ENCODE measurements at regions not wholly inside any gene's neighbourhood (a gene's known extent, or its start where the extent isn't known, plus 50 kb on each side); places are given as distances from the start of the nearest gene placed in this dataset.

DNA sequence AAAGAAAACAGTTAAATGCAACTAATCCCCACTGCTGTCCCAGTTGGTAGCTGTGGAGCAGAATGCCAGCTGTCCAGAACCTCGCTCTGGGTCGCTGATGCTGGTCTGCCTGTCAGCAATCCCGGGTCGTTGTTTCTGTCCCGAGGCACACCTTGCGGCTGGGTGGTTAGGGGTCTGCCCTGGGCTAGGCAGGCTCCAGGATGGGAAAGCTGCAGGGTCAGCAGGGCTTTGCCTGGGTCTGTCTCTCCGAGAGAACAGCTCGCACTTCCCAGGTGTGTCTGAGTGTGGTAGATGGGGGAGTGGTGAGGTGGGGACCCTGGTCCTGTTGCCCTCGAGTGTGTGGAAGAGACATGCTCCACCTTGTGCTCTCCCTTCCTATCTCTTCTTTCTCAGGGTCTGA is 261.2 kb downstream of the CLIC5 start:
- TF ChIP-seq PATZ1 (CRISPR knock-in tag; IDR thresholded peaks at IDR 0.05; ENCODE audit: borderline replicate concordance) = no peak
- no peak for TF ChIP-seq ISL1 (CRISPR knock-in tag; IDR thresholded peaks at IDR 0.05)
- TF ChIP-seq ZNF565 (CRISPR knock-in tag; conservative IDR thresholded peaks at IDR 0.05; ENCODE audit: low read depth) = no peak
- TF ChIP-seq ZFP3 (CRISPR knock-in tag; IDR thresholded peaks at IDR 0.05) = no peak
- no peak for TF ChIP-seq ARNTL (CRISPR knock-in tag; IDR thresholded peaks at IDR 0.05; ENCODE audit: borderline replicate concordance, low read depth)
- TF ChIP-seq SNAI2 (CRISPR knock-in tag; IDR thresholded peaks at IDR 0.05) = no peak
- TF ChIP-seq ZNF70 (CRISPR knock-in tag; IDR thresholded peaks at IDR 0.05) = no peak

Data from SK-N-SH treated with all-trans-retinoic acid at 6 μM for 48 hours (cell line).